Esophagus squamous epithelium (tissue), 5 donors: ENCODE measurements at regions not wholly inside any gene's neighbourhood (a gene's known extent, or its start where the extent isn't known, plus 50 kb on each side); places are given as distances from the start of the nearest gene placed in this dataset.

Source experiments
- DNase-seq: peaks from one replicate; lab custom pipeline; 2025; lab: John Stamatoyannopoulos, UW
- H3K27ac ChIP-seq, 4 donors: fragments of 200-600 bp; sonication (generic); one replicate each; pipeline ENCODE4 v1.5.1; 2016 to 2019; ENCODE audit warnings: mild to moderate bottlenecking in 1 of 4
- H3K27me3 ChIP-seq, 4 donors: fragments of 200-600 bp; sonication (generic); 1 replicate in 3 of 4; 2 replicates in 1 of 4; pipeline versions ENCODE4 v1.5.1 to v1.6.0; 2017 to 2021; ENCODE audit warnings: antibody characterized with exemption in 1 of 4
- H3K36me3 ChIP-seq, 3 donors: fragments of 200-600 bp; sonication (generic); one replicate each; pipeline ENCODE4 v1.5.1; 2016 to 2019
- H3K4me1 ChIP-seq, 3 donors: fragments of 200-600 bp; sonication (generic); one replicate each; pipeline ENCODE4 v1.5.1; 2017 to 2019
- H3K4me3 ChIP-seq, 4 donors: fragments of 200-600 bp; sonication (generic); 1 replicate in 3 of 4; 2 replicates in 1 of 4; pipeline ENCODE4 v1.5.1; 2016 to 2019; ENCODE audit warnings: mild to moderate bottlenecking in 2 of 4, moderate library complexity in 1 of 4
- H3K9me3 ChIP-seq, 3 donors: fragments of 200-600 bp; sonication (generic); one replicate each; pipeline ENCODE4 v1.5.1; 2016 to 2019
- POLR2A ChIP-seq, 4 donors: fragments of 450-650 bp; IDR thresholded peaks; one replicate each; pipeline ENCODE4 v1.6.1; 2017; ENCODE audit warnings: antibody characterized with exemption in 4 of 4, mild to moderate bottlenecking in 4 of 4, moderate library complexity in 3 of 4
- WGBS, 2 donors: methylation state at CpG; one replicate each; pipeline ENCODE4 v1.1.5; 2018; 5-methylcytosine and 5-hydroxymethylcytosine counted together
- intact Hi-C: fragments of 100-400 bp; cut with DNase I; formaldehyde crosslinking; loops from one replicate; pipeline ENCODE4 v1.15.0; 2022
- TF ChIP-seq, protein P1 (sequence below), 6 experiments: fragments of 450-650 bp in 4 of 6; fragments of 200-600 bp in 2 of 6; sonication (generic) in 2 of 6; IDR thresholded peaks; one replicate each; pipeline ENCODE4 v1.5.1; 2016 to 2019; ENCODE audit warnings: antibody characterized with exemption in 6 of 6, mild to moderate bottlenecking in 4 of 6, moderate library complexity in 4 of 6
- donor health status: DM: yes; HTN: yes; CAD: no.

- H3K4me3 ChIP-seq, result no peak overlapping the region
- DNase-seq, result no peak
- 82% methylated on average over 1 of the region's 1 CpG for WGBS, 2 donors
- no peaks in the 10 kb centered on the region for H3K4me1 ChIP-seq
- H3K27me3 ChIP-seq, result no peaks in the 10 kb centered on the region
- intact Hi-C loops, result no loop called here
- peaks cover 0 to 9% (median 0%) of the 10 kb centered on the region in 3 donors for H3K9me3 ChIP-seq
- TF ChIP-seq, protein P1, sequence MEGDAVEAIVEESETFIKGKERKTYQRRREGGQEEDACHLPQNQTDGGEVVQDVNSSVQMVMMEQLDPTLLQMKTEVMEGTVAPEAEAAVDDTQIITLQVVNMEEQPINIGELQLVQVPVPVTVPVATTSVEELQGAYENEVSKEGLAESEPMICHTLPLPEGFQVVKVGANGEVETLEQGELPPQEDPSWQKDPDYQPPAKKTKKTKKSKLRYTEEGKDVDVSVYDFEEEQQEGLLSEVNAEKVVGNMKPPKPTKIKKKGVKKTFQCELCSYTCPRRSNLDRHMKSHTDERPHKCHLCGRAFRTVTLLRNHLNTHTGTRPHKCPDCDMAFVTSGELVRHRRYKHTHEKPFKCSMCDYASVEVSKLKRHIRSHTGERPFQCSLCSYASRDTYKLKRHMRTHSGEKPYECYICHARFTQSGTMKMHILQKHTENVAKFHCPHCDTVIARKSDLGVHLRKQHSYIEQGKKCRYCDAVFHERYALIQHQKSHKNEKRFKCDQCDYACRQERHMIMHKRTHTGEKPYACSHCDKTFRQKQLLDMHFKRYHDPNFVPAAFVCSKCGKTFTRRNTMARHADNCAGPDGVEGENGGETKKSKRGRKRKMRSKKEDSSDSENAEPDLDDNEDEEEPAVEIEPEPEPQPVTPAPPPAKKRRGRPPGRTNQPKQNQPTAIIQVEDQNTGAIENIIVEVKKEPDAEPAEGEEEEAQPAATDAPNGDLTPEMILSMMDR (IDR thresholded peaks at IDR 0.05), result no peak
- no peak for TF ChIP-seq POLR2A (IDR thresholded peaks at IDR 0.05)
- no peak overlapping the region for H3K27ac ChIP-seq
- H3K36me3 ChIP-seq, result no peaks in the 10 kb centered on the region
Observed at GRCh38 chr11:28770806-28771205, 662.6 kb downstream of the METTL15 start.

- no peaks in the 10 kb centered on the region for H3K36me3 ChIP-seq
- H3K4me1 ChIP-seq, result no peaks in the 10 kb centered on the region
- TF ChIP-seq, protein P1 (IDR thresholded peaks at IDR 0.05), result no peak
- no peak for TF ChIP-seq POLR2A (IDR thresholded peaks at IDR 0.05)
- H3K27me3 ChIP-seq, result no peaks in the 10 kb centered on the region
- WGBS, 2 donors, result 44 to 59% methylated on average over 1 of the region's 1 CpG
- peaks cover 0 to 6% (median 0%) of the 10 kb centered on the region in 3 donors for H3K9me3 ChIP-seq
- intact Hi-C loops, result no loop called here
- H3K4me3 ChIP-seq, result no peak overlapping the region
- no peak for DNase-seq
- H3K27ac ChIP-seq, result no peak overlapping the region
Observed at GRCh38 chr11:28767574-28767973, 659.4 kb downstream of the METTL15 start.

DNA sequence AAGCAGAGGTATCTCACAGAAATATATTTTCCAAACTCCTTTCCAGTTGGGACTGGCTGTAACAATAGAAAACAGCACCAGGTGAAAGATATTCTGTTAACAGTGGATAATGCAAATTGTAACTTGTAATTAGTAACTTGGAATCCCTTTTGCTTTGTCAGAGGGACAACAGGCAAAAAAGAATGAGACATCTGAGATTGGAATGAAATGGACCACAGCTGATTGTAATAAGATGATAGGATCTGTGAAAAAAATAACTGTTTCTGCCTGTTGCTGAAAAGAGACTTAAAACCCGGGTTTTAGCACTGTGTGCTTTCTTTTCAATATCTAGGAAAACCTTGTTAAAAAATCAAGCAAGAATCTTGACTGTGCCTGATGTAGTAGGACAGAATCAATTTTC, 655.7 kb downstream of the METTL15 start:
- H3K9me3 ChIP-seq, result no peaks in the 10 kb centered on the region
- H3K4me1 ChIP-seq, result no peaks in the 10 kb centered on the region
- H3K27ac ChIP-seq, result no peak overlapping the region
- no peaks in the 10 kb centered on the region for H3K27me3 ChIP-seq
- no peaks in the 10 kb centered on the region for H3K36me3 ChIP-seq
- no peak overlapping the region for H3K4me3 ChIP-seq
- WGBS, 2 donors, result 47 to 61% methylated on average over 1 of the region's 1 CpG
- DNase-seq, result no peak
- TF ChIP-seq, protein P1 (IDR thresholded peaks at IDR 0.05), result no peak
- no peak for TF ChIP-seq POLR2A (IDR thresholded peaks at IDR 0.05)
- intact Hi-C loops, result no loop called here

- DNase-seq, result no peak
- Histone ChIP-seq H3K4me1 (no peaks in the 10 kb centered on the region), H3K4me3 (no peak overlapping the region), H3K27me3 (no peaks in the 10 kb centered on the region), H3K27ac (no peak overlapping the region), H3K9me3 (no peaks in the 10 kb centered on the region), H3K36me3 (no peaks in the 10 kb centered on the region)
- TF ChIP-seq POLR2A (IDR thresholded peaks at IDR 0.05), result no peak
- TF ChIP-seq, protein P1 (IDR thresholded peaks at IDR 0.05), result no peak
- 55 to 63% methylated on average over 1 of the region's 1 CpG for WGBS, 2 donors
- intact Hi-C loops, result no loop called here
Observed at GRCh38 chr11:28763151-28763550, 655.0 kb downstream of the METTL15 start.

- intact Hi-C loops, result no loop called here
- H3K36me3 ChIP-seq, result no peaks in the 10 kb centered on the region
- no peaks in the 10 kb centered on the region for H3K4me1 ChIP-seq
- H3K9me3 ChIP-seq, result no peaks in the 10 kb centered on the region
- DNase-seq, result no peak
- no peak for TF ChIP-seq POLR2A (IDR thresholded peaks at IDR 0.05)
- TF ChIP-seq, protein P1 (IDR thresholded peaks at IDR 0.05), result no peak
- WGBS, 2 donors, result 83 to 86% methylated on average over 8 of the region's 8 CpGs
- no peak overlapping the region for H3K27ac ChIP-seq
- H3K27me3 ChIP-seq, result no peaks in the 10 kb centered on the region
- no peak overlapping the region for H3K4me3 ChIP-seq
Observed at GRCh38 chr11:28760676-28761390, 652.6 kb downstream of the METTL15 start.
